GM18505 (cell line): ENCODE measurements at regions not wholly inside any gene's neighbourhood (a gene's known extent, or its start where the extent isn't known, plus 50 kb on each side); places are given as distances from the start of the nearest gene placed in this dataset.
"Not testable (repeated sequence)": the region's sequence is repeated elsewhere in the genome, so short reads cannot be mapped to it uniquely, and the experiment has no call there.

ENCODE experiments used
- ATAC-seq: cut with Tn5 transposase; IDR thresholded peaks from one replicate; pipeline ENCODE4 v1.9.1; 2021; ENCODE audit not compliant: unreplicated experiment
- POLR2A ChIP-seq: IDR thresholded peaks from 4 replicates; pipeline ENCODE4 v1.6.1; 2011; ENCODE audit warnings: borderline replicate concordance; ENCODE audit not compliant: insufficient read depth, insufficient read length; ENCODE audit errors: extremely low read depth

GRCh38 chr21:22136740-22137139 lies 1138.5 kb downstream of the NCAM2 start:
- no peak for ATAC-seq

GRCh38 chr21:22138297-22139016 lies 1140.2 kb downstream of the NCAM2 start:
- no peak for TF ChIP-seq POLR2A
- ATAC-seq: no peak

More at GRCh38 chr21:22136740-22137139, 1138.5 kb downstream of the NCAM2 start:
- no peak for TF ChIP-seq POLR2A

GRCh38 chr21:22145545-22145944 lies 1147.3 kb downstream of the NCAM2 start:
- ATAC-seq: no peak
- TF ChIP-seq POLR2A: no peak

DNA sequence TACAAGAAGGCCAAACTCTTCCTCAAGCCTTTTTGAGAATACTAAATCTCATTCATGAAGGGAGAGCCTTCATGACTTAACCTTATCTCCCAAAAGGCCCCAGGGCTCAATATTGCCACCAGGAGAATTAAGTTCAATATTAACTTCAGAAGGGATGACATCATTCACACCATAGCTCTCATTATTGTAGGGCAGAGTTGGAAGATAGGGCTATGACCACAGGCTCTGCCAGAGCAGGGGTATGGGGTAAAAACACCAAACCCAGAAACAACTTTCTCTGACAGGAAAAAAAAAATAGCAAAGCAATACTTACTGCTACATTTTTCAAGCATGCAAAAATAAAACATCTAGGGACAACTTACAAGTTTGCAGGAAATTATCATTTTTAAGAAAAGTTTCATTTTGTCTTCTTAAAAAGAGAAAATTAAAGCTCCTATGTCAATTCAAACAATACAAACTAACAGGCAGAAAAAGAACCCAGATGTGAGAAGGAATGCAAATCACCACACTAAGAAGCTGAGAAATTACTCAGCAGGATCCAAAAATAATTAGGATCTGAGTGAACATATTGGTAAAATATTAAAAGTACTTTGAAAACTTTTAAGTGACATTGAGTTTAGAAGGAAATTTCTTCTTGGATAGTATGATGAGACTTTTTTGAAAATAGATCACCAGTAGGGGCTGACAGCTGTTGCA lies 1156.5 kb downstream of the NCAM2 start:
- ATAC-seq: no peak
- no peak for TF ChIP-seq POLR2A

- TF ChIP-seq POLR2A: no peak
- no peak for ATAC-seq
Observed at GRCh38 chr21:22164912-22165311, 1166.7 kb downstream of the NCAM2 start.

DNA sequence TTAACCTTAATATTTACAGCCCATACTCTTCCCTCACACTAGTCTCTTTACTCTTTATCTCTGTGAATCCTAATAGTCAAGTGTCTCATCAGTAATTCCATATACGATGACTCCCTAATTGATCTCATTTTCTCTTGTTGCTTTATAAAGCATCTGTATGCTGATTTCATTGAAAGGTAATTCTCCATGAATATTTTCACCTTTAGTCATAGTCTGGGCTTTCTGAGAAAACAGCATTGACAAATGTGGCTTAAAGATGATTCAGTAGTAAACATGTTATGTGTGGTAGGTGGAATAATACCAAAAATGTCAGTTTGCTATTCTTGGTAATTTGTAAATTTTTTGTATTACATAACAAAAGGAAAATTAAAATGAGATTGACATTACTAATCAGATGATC lies 1176.5 kb downstream of the NCAM2 start:
- no peak for ATAC-seq
- no peak for TF ChIP-seq POLR2A

DNA sequence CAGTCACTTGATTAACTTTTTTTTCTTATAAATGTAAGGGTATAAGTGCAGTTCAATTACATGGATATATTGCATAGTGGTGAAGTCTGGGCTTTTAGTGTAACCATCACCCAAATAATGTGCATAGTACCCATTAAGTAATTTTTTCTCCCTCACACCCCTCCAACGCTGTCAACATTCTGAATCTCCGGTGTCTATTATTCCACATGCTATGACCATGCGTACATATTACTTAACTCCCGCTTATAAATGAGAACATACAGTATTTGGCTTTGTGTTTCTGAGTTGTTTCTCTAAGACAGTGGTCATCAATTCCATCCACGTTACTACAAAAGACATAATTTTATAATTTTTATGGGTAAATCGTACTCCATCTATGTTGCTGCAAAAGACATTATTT lies 1191.1 kb downstream of the NCAM2 start:
- no peak for ATAC-seq

GRCh38 chr21:22191581-22191980 lies 1193.4 kb downstream of the NCAM2 start:
- ATAC-seq: no peak
- TF ChIP-seq POLR2A: no peak

More for the DNA sequence above, 1191.1 kb downstream of the NCAM2 start:
- TF ChIP-seq POLR2A: no peak

DNA sequence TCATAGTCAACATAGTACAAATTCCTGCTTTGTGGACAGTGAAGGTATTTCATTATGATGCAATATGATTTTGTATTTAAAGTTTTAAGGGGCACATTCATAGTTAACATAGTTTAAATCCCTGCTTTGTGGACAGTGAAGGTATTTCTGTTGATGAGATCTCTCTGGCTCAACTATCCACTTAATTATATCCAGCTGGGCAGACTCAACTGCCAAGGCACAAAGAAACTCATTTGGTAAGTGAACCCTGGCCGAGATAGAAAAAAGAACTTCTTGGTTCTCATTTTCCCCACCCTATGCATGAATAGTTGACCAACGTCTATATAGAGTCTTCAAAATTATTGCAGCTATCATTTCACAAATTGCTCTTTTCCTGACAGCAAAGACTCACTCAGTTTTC lies 1194.6 kb downstream of the NCAM2 start:
- no peak for TF ChIP-seq POLR2A
- no peak for ATAC-seq

- ATAC-seq: not testable (repeated sequence)
Observed at GRCh38 chr21:22194986-22195385, 1196.8 kb downstream of the NCAM2 start.

- no peak for TF ChIP-seq POLR2A
- ATAC-seq: no peak
Observed at GRCh38 chr21:22200378-22201092, 1202.3 kb downstream of the NCAM2 start.

DNA sequence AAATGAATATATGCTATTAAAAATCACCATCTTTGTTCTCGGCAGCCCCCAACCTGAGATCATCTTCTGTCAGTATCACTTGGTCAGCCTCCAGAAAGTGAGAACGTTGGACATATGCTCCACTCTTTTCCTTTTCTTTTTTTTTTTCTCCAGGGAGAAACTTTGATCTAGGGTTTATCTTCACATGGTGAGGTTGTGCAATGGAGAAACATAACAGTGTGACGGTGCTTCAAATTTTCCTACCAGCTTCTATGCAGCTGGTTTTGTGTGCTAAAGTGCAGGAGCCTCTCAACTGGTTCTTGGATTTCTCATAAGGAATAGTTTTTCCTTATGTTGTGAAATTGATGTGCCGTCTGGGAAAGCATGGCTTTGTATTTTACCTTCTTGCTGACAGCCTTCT lies 1202.9 kb downstream of the NCAM2 start:
- ATAC-seq: no peak
- no peak for TF ChIP-seq POLR2A

DNA sequence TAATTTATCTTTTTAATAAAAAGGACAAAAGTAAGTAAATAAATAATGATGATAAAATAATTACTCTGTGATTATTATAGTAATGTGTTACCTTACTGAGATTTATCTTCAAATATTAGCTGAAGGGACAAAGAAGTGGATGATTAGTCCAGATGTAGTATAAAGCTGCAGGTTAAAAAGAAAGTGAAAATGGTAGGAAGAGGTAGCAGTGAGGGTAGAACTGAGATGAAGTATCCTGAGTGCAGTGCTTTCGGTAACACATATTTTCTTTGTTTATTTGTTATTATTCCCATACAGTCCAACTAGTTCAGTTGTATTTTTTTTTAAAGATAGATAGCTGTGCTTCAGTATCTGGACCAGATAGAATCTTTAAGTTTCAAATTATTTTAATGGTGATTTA lies 1203.5 kb downstream of the NCAM2 start:
- ATAC-seq: no peak
- no peak for TF ChIP-seq POLR2A

DNA sequence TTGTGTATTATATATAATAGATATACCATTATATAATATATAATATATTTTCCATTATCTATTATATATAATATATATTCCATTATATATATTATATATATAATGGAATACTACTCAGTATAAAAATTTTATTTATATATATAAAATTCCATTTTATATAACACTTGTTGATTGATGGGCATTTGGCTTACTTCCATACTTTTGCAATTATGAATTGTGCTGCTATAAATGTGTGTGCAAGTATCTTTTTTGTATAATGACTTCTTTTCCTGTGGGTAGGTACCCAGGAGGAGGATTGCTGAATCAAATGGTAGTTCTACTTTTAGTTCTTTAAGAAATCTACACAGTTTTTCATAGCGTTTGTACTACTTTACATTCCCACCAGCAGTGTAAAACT lies 1211.1 kb downstream of the NCAM2 start:
- no peak for TF ChIP-seq POLR2A
- no peak for ATAC-seq

GRCh38 chr21:22211943-22212342 lies 1213.7 kb downstream of the NCAM2 start:
- no peak for TF ChIP-seq POLR2A
- ATAC-seq: no peak

DNA sequence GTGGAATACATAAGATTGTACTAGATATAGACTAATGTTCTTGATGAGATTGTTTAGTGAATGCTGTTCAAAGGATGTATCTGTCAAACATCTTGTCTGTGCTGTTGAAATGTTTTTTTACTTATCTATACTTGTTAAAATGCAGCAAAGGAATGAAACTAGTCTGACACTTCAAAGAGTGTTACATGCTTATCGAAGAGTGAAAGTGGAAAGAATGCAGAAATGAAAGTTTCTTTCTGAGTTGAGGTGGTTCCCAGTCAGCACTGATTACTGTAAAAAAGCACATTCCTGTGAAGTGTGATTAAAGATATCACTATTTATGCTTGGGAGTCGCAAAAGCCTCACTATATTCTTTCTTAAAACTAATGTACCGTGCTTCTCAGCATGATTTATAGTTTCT lies 1225.2 kb downstream of the NCAM2 start:
- ATAC-seq: peak; percentile 86
- no peak for TF ChIP-seq POLR2A
